HCT116 (cell line): ENCODE measurements at regions not wholly inside any gene's neighbourhood (a gene's known extent, or its start where the extent isn't known, plus 50 kb on each side); places are given as distances from the start of the nearest gene placed in this dataset.

ENCODE experiments used
- ATAC-seq: fragments of 200-7000 bp; cut with Tn5 transposase; 2 replicates; pipeline ENCODE4 v1.9.1; 2020; ENCODE audit warnings: mild to moderate bottlenecking, moderate library complexity
- BruUV-seq: library from RNA; stranded (reverse); fragments of 400-500 nt; replicated peaks from 2 replicates; lab custom pipeline; 2021; lab: Mats Ljungman, UMichigan
- CTCF ChIA-PET: fragments of 300-600 bp; sonication (Branson Sonifier 250); formaldehyde crosslinking; loops from one replicate; lab custom pipeline; 2021; ENCODE audit warnings: antibody characterized with exemption; lab: Charles Lee
- POLR2A ChIA-PET: fragments of 300-600, 350-600 bp; sonication (Branson Sonifier 250); formaldehyde crosslinking; loops from one replicate; lab custom pipeline; 2021; ENCODE audit warnings: antibody characterized with exemption; lab: Charles Lee
- RAD21 ChIA-PET, 2 experiments: fragments of 300-600 bp; sonication (Branson Sonifier 250); formaldehyde crosslinking; loops; one replicate each; lab custom pipeline; 2023; ENCODE audit warnings: low total read pairs in 2 of 2; ENCODE audit not compliant: uncharacterized antibody in 2 of 2, unreplicated experiment in 2 of 2, low non-redundant PET in 1 of 2; lab: Charles Lee
- DNase-seq: peaks from one replicate; pipeline ENCODE4 v3.0.0-alpha.2; 2010; ENCODE audit warnings: low read depth, low spot score
- H2AFZ ChIP-seq: fragments of 200-600 bp; shearing (Covaris generic), sonication (generic); 2 replicates; pipeline ENCODE4 v1.6.1; 2017; ENCODE audit warnings: low read depth, mixed run types, mixed read lengths, antibody characterized with exemption, low read length; ENCODE audit not compliant: poor library complexity, severe bottlenecking
- H3K27ac ChIP-seq: 2 replicates; pipeline ENCODE4 v1.5.1; 2012; ENCODE audit warnings: low read depth, low read length
- H3K27me3 ChIP-seq: fragments of 200-600 bp; sonication (generic); 2 replicates; pipeline ENCODE4 v1.6.1; 2016; ENCODE audit warnings: mixed run types, low read length, mixed read lengths; ENCODE audit not compliant: insufficient read depth
- H3K36me3 ChIP-seq, 2 experiments: fragments of 200-500 bp in 1 of 2; fragments of 200-600 bp in 1 of 2; sonication (Bioruptor generic) in 1 of 2; sonication (generic) in 1 of 2; 2 replicates each; pipeline versions ENCODE4 v1.5.1 to v1.6.1; 2014 to 2016; ENCODE audit warnings: low read length in 2 of 2, inconsistent platforms in 1 of 2, mixed read lengths in 1 of 2, mixed run types in 1 of 2; ENCODE audit not compliant: insufficient read depth in 2 of 2, control insufficient read depth in 1 of 2
- H3K4me1 ChIP-seq, 2 experiments: fragments of 200-600 bp in 1 of 2; sonication (generic) in 1 of 2; 2 replicates each; pipeline versions ENCODE4 v1.5.1 to v1.6.1; 2012 to 2017; ENCODE audit warnings: low read length in 2 of 2, inconsistent platforms in 1 of 2, mild to moderate bottlenecking in 1 of 2, mixed read lengths in 1 of 2, mixed run types in 1 of 2, moderate library complexity in 1 of 2; ENCODE audit not compliant: insufficient read depth in 2 of 2, control insufficient read depth in 1 of 2
- H3K4me2 ChIP-seq: fragments of 200-600 bp; sonication (generic); 2 replicates; pipeline ENCODE4 v1.6.1; 2017; ENCODE audit warnings: mixed run types, low read length, mixed read lengths
- H3K4me3 ChIP-seq, 2 experiments: fragments of 200-600 bp in 1 of 2; sonication (generic) in 1 of 2; replicated peaks in 1 of 2; 2 replicates each; pipeline ENCODE4 v1.5.1; 2011 to 2016; ENCODE audit warnings: low read length in 2 of 2, control low read depth in 1 of 2, low read depth in 1 of 2, mild to moderate bottlenecking in 1 of 2, mixed read lengths in 1 of 2, mixed run types in 1 of 2
- H3K79me2 ChIP-seq: fragments of 200-600 bp; sonication (generic); 2 replicates; pipeline ENCODE4 v1.6.1; 2017; ENCODE audit warnings: mild to moderate bottlenecking, mixed run types, low read length, moderate library complexity, mixed read lengths; ENCODE audit not compliant: insufficient read depth
- H3K9ac ChIP-seq: fragments of 200-600 bp; sonication (generic); 2 replicates; pipeline ENCODE4 v1.6.1; 2016; ENCODE audit warnings: low read length, mixed read lengths
- H3K9me2 ChIP-seq: fragments of 200-600 bp; sonication (generic), shearing (Covaris generic); 2 replicates; pipeline ENCODE4 v1.6.1; 2017; ENCODE audit warnings: mixed run types, mild to moderate bottlenecking, moderate library complexity; ENCODE audit not compliant: insufficient read depth
- H3K9me3 ChIP-seq, 2 experiments: fragments of 200-500 bp in 1 of 2; fragments of 200-600 bp in 1 of 2; sonication (Bioruptor generic) in 1 of 2; sonication (generic) in 1 of 2; 2 replicates each; pipeline ENCODE4 v1.6.1; 2014 to 2017; ENCODE audit warnings: low read length in 2 of 2, mixed read lengths in 2 of 2, inconsistent platforms in 1 of 2, low read depth in 1 of 2, mild to moderate bottlenecking in 1 of 2, mixed run types in 1 of 2, moderate library complexity in 1 of 2; ENCODE audit not compliant: control insufficient read depth in 1 of 2, insufficient read depth in 1 of 2
- H4K20me1 ChIP-seq: fragments of 200-600 bp; sonication (generic), shearing (Covaris generic); 2 replicates; pipeline ENCODE4 v1.6.1; 2017; ENCODE audit warnings: mixed run types, mild to moderate bottlenecking, moderate library complexity; ENCODE audit not compliant: insufficient read depth
- CEBPB ChIP-seq: IDR thresholded peaks from 2 replicates; pipeline ENCODE4 v1.6.1; 2012; ENCODE audit warnings: low read depth
- EGR1 ChIP-seq: IDR thresholded peaks from 2 replicates; pipeline ENCODE4 v1.6.1; 2012; ENCODE audit warnings: low read depth
- JUND ChIP-seq: IDR thresholded peaks from 2 replicates; pipeline ENCODE4 v1.6.1; 2012
- POLR2A ChIP-seq: IDR thresholded peaks from 2 replicates; pipeline ENCODE4 v1.7.0; 2011; ENCODE audit warnings: borderline replicate concordance; ENCODE audit not compliant: insufficient read depth, insufficient read length; ENCODE audit errors: extremely low read depth
- SP1 ChIP-seq: IDR thresholded peaks from 2 replicates; pipeline ENCODE4 v1.6.1; 2012; ENCODE audit warnings: low read depth
- TCF7L2 ChIP-seq: IDR thresholded peaks from 2 replicates; pipeline ENCODE4 v1.7.0; 2011; ENCODE audit warnings: borderline replicate concordance, inconsistent platforms; ENCODE audit not compliant: insufficient read depth, insufficient read length; ENCODE audit errors: extremely low read depth
- ZFX ChIP-seq: fragments of 450-650 bp; IDR thresholded peaks from 2 replicates; pipeline ENCODE4 v1.6.1; 2017
- intact Hi-C: fragments of 100-400 bp; cut with micrococcal nuclease; formaldehyde crosslinking; loops from 2 replicates; pipeline ENCODE4 v1.10.0; 2022
- TF ChIP-seq, protein P1 (sequence below), 3 experiments: fragments of 200-600 bp in 1 of 3; sonication (generic) in 1 of 3; IDR thresholded peaks in 2 of 3; conservative IDR thresholded peaks in 1 of 3; 2 replicates each; pipeline ENCODE4 v1.5.1; 2012 to 2017; ENCODE audit warnings: low read depth in 2 of 3, low read length in 2 of 3, antibody characterized with exemption in 1 of 3, borderline replicate concordance in 1 of 3, control low read depth in 1 of 3, mild to moderate bottlenecking in 1 of 3, mixed read lengths in 1 of 3, mixed run types in 1 of 3, moderate library complexity in 1 of 3; ENCODE audit not compliant: insufficient read depth in 1 of 3
- TF ChIP-seq, protein P2 (sequence below): IDR thresholded peaks from 2 replicates; pipeline ENCODE4 v1.6.1; 2012

DNA sequence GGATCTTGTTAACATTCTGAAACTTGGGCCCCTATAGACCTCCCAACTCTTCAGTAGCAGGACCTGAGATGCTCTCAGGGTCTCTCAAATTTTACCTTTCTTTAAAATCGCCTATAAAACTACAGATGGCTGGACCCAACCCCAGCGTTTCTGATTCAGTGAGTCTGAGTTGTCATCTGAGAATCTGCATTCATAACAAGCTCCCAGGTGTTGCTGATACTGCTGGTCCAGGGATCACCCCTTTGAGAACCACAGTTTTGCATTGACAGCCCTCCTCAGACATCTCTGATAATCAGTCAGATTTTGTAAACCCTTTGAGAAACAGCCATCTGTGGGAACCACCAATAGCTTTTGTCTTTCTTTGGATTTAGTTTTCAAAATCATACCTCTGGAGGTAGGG lies 315.8 kb downstream of the CYRIA start:
- no peak overlapping the region for H3K4me2 ChIP-seq
- POLR2A ChIA-PET: no interaction called here
- no peaks in the 10 kb centered on the region for H3K79me2 ChIP-seq
- CTCF ChIA-PET: no interaction called here
- no peaks in the 10 kb centered on the region for H3K4me1 ChIP-seq
- TF ChIP-seq TCF7L2: no peak
- TF ChIP-seq CEBPB: no peak
- TF ChIP-seq, protein P1, sequence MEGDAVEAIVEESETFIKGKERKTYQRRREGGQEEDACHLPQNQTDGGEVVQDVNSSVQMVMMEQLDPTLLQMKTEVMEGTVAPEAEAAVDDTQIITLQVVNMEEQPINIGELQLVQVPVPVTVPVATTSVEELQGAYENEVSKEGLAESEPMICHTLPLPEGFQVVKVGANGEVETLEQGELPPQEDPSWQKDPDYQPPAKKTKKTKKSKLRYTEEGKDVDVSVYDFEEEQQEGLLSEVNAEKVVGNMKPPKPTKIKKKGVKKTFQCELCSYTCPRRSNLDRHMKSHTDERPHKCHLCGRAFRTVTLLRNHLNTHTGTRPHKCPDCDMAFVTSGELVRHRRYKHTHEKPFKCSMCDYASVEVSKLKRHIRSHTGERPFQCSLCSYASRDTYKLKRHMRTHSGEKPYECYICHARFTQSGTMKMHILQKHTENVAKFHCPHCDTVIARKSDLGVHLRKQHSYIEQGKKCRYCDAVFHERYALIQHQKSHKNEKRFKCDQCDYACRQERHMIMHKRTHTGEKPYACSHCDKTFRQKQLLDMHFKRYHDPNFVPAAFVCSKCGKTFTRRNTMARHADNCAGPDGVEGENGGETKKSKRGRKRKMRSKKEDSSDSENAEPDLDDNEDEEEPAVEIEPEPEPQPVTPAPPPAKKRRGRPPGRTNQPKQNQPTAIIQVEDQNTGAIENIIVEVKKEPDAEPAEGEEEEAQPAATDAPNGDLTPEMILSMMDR (IDR thresholded peaks at IDR 0.05 in 2 of 3, conservative IDR thresholded peaks at IDR 0.05 in 1 of 3; ENCODE audit: borderline replicate concordance in 1 of 3, insufficient read depth in 1 of 3, low read depth in 2 of 3, low read length in 2 of 3): no peak
- TF ChIP-seq, protein P2, sequence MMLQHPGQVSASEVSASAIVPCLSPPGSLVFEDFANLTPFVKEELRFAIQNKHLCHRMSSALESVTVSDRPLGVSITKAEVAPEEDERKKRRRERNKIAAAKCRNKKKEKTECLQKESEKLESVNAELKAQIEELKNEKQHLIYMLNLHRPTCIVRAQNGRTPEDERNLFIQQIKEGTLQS: no peak
- TF ChIP-seq EGR1: no peak
- no peak for TF ChIP-seq POLR2A
- no peak for TF ChIP-seq JUND
- TF ChIP-seq ZFX: no peak
- no peak for TF ChIP-seq SP1
- ATAC-seq (no peak), DNase-seq (no peak)
- no peak overlapping the region for H2AFZ ChIP-seq
- H3K27ac ChIP-seq: no peak overlapping the region
- BruUV-seq: no TSS peak
- no peaks in the 10 kb centered on the region for H4K20me1 ChIP-seq
- H3K36me3 ChIP-seq: no peaks in the 10 kb centered on the region
- H3K27me3 ChIP-seq: no peaks in the 10 kb centered on the region
- RAD21 ChIA-PET: no interaction called here
- H3K4me3 ChIP-seq: no peak overlapping the region
- H3K9me3 ChIP-seq: no peaks in the 10 kb centered on the region
- H3K9ac ChIP-seq: no peak overlapping the region
- intact Hi-C loops: no loop called here
- H3K9me2 ChIP-seq: no peaks in the 10 kb centered on the region
